Kidney capillary endothelial cell (primary cell): ENCODE measurements at regions not wholly inside any gene's neighbourhood (a gene's known extent, or its start where the extent isn't known, plus 50 kb on each side); places are given as distances from the start of the nearest gene placed in this dataset.
"Not testable (repeated sequence)": the region's sequence is repeated elsewhere in the genome, so short reads cannot be mapped to it uniquely, and the experiment has no call there.

Experiments
- DNase-seq: peaks from one replicate; pipeline ENCODE4 v3.0.0-alpha.2; 2018; ENCODE audit warnings: low spot score

GRCh38 chrX:42290608-42291007 lies 367.3 kb upstream of the CASK start:
- no peak for DNase-seq

GRCh38 chrX:42289492-42290385 lies 366.4 kb upstream of the CASK start:
- DNase-seq: no peak

GRCh38 chrX:42285681-42286080 lies 362.3 kb upstream of the CASK start:
- not testable (repeated sequence) for DNase-seq

GRCh38 chrX:42276982-42277690 lies 353.8 kb upstream of the CASK start:
- DNase-seq: no peak

- no peak for DNase-seq
These were observed 350.8 kb upstream of the CASK start for GRCh38 chrX:42274151-42274550.

GRCh38 chrX:42273387-42273786 lies 350.0 kb upstream of the CASK start:
- DNase-seq: no peak

GRCh38 chrX:42269186-42269585 lies 345.8 kb upstream of the CASK start:
- no peak for DNase-seq

- no peak for DNase-seq
These were observed 337.5 kb upstream of the CASK start for GRCh38 chrX:42260854-42261253.

GRCh38 chrX:42248226-42248625 lies 324.9 kb upstream of the CASK start:
- DNase-seq: no peak

- peak; percentile 8 for DNase-seq
These were observed 323.9 kb upstream of the CASK start for GRCh38 chrX:42247241-42247640.

GRCh38 chrX:42246814-42247213 lies 323.5 kb upstream of the CASK start:
- no peak for DNase-seq

- no peak for DNase-seq
These were observed 318.6 kb upstream of the CASK start for GRCh38 chrX:42242004-42242403.

- no peak for DNase-seq
These were observed 318.1 kb upstream of the CASK start for GRCh38 chrX:42241421-42241820.

GRCh38 chrX:42237956-42238355 lies 314.6 kb upstream of the CASK start:
- DNase-seq: no peak

GRCh38 chrX:42229533-42229932 lies 306.2 kb upstream of the CASK start:
- DNase-seq: no peak

- no peak for DNase-seq
These were observed 297.3 kb upstream of the CASK start for GRCh38 chrX:42220666-42221065.

- no peak for DNase-seq
These were observed 296.7 kb upstream of the CASK start for GRCh38 chrX:42220083-42220482.

- DNase-seq: no peak
These were observed 295.9 kb upstream of the CASK start for GRCh38 chrX:42219231-42219630.

GRCh38 chrX:42195506-42195905 lies 272.2 kb upstream of the CASK start:
- no peak for DNase-seq

- no peak for DNase-seq
These were observed 266.2 kb upstream of the CASK start for GRCh38 chrX:42189576-42189975.

GRCh38 chrX:42188730-42189129 lies 265.4 kb upstream of the CASK start:
- DNase-seq: no peak

- no peak for DNase-seq
These were observed 253.4 kb upstream of the CASK start for GRCh38 chrX:42176789-42177188.

- DNase-seq: no peak
These were observed 252.5 kb upstream of the CASK start for GRCh38 chrX:42175843-42176242.
